Natural killer cell (primary cell): ENCODE measurements at regions not wholly inside any gene's neighbourhood (a gene's known extent, or its start where the extent isn't known, plus 50 kb on each side); places are given as distances from the start of the nearest gene placed in this dataset.
"Not testable (repeated sequence)": the region's sequence is repeated elsewhere in the genome, so short reads cannot be mapped to it uniquely, and the experiment has no call there.

Experiments
- ATAC-seq, 3 donors: fragments of 150-1000 bp in 2 of 3; fragments of 200-7000 bp in 1 of 3; cut with Tn5 transposase; 1 replicate in 1 of 3; 2 replicates in 2 of 3; pipeline ENCODE4 v1.10.0; 2021; ENCODE audit warnings: mild to moderate bottlenecking in 2 of 3, moderate library complexity in 2 of 3
- DNase-seq, 2 donors: peaks; one replicate each; pipeline versions ENCODE4 v3.0.0 to v3.0.0-alpha.2; 2013 to 2021; ENCODE audit warnings: mixed read lengths in 1 of 2
- H3K27ac ChIP-seq: one replicate; pipeline ENCODE4 v1.5.1; 2013; ENCODE audit warnings: mild to moderate bottlenecking, low read length
- H3K27me3 ChIP-seq: one replicate; pipeline ENCODE4 v1.6.1; 2013; ENCODE audit warnings: low read length; ENCODE audit not compliant: control insufficient read depth, insufficient read depth
- H3K36me3 ChIP-seq: one replicate; pipeline ENCODE4 v1.6.1; 2013; ENCODE audit warnings: low read length; ENCODE audit not compliant: control insufficient read depth, insufficient read depth
- H3K4me1 ChIP-seq: one replicate; pipeline ENCODE4 v1.6.1; 2013; ENCODE audit warnings: low read length; ENCODE audit not compliant: control insufficient read depth, insufficient read depth
- H3K4me3 ChIP-seq: one replicate; pipeline ENCODE4 v1.5.1; 2013; ENCODE audit warnings: low read length
- H3K9me3 ChIP-seq: one replicate; pipeline ENCODE4 v1.6.1; 2013; ENCODE audit warnings: low read length; ENCODE audit not compliant: control insufficient read depth, insufficient read depth
- H3K27ac Mint-ChIP-seq, 2 donors: one replicate each; pipeline ENCODE4 v1.8.0; 2022; ENCODE audit warnings: mild to moderate bottlenecking in 2 of 2, mixed read lengths in 2 of 2, moderate library complexity in 1 of 2
- H3K27me3 Mint-ChIP-seq, 2 donors: one replicate each; pipeline ENCODE4 v1.8.0; 2022; ENCODE audit warnings: low read depth in 2 of 2, mixed read lengths in 2 of 2
- H3K36me3 Mint-ChIP-seq: one replicate; pipeline ENCODE4 v1.8.0; 2022; ENCODE audit warnings: mixed read lengths
- H3K4me1 Mint-ChIP-seq, 2 donors: one replicate each; pipeline ENCODE4 v1.8.0; 2022; ENCODE audit warnings: mixed read lengths in 2 of 2
- H3K4me3 Mint-ChIP-seq: one replicate; pipeline ENCODE4 v1.8.0; 2022; ENCODE audit warnings: mild to moderate bottlenecking, moderate library complexity, mixed read lengths
- H3K9me3 Mint-ChIP-seq, 2 donors: one replicate each; pipeline ENCODE4 v1.8.0; 2022; ENCODE audit warnings: mixed read lengths in 2 of 2
- WGBS: methylation state at CpG from one replicate; pipeline ENCODE4 v1.1.7; 2013; ENCODE audit warnings: missing lambda C conversion rate; ENCODE audit not compliant: insufficient coverage; 5-methylcytosine and 5-hydroxymethylcytosine counted together
- intact Hi-C: fragments of 100-400 bp; cut with micrococcal nuclease; formaldehyde crosslinking; loops from one replicate; pipeline ENCODE4 v1.14.2; 2022

DNA sequence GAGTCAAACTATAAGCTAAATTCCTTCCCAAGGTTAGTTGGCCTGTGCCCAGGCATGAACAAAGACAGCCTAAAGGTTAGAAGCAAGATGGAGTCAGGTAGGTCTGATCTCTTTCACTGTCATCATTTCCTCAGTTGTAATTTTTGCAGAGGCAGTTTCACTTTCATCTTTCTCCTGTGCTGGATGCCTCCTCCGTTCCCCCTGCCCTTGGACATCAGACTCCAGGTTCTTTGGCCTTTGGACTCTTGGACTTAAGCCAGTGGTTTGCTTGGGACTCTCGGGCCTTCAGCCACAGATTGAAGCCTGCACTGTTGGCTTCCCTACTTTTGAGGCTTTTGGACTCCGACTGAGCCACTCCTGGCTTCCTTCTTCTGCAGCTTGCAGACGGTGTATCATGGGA lies 4013.8 kb upstream of the TPTE start:
- ATAC-seq, DNase-seq, H3K4me1 Mint-ChIP-seq, H3K9me3 Mint-ChIP-seq, intact Hi-C loops, H3K4me3 Mint-ChIP-seq, H3K27me3 ChIP-seq, H3K36me3 ChIP-seq, H3K27ac Mint-ChIP-seq, H3K27me3 Mint-ChIP-seq, H3K4me3 ChIP-seq, H3K27ac ChIP-seq, H3K4me1 ChIP-seq, H3K9me3 ChIP-seq, H3K36me3 Mint-ChIP-seq: not testable (repeated sequence)
- no CpG with 5 or more reads among the region's 4 CpGs for WGBS

DNA sequence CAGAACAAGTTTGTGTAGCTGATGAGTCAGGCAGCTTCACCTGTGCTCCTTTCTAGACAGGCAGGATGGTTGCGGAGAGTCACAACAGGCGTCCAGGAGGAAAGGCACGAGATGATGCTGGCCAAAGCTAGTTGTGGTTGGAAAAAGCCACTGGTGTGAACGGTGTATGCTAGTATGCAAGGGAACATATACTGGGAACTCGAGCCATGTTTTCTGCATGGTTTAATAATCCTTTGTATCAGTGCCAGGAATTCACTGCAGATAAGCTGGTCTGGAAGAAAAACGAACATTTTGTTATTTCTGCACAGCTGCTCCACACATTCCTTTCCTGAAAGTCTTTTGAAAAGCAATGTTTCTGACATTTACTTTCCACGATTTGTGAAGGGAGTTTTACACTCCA lies 3999.6 kb upstream of the TPTE start:
- H3K9me3 Mint-ChIP-seq, H3K4me1 Mint-ChIP-seq, H3K36me3 ChIP-seq, H3K27ac ChIP-seq, H3K4me1 ChIP-seq, H3K36me3 Mint-ChIP-seq, H3K4me3 Mint-ChIP-seq, H3K27me3 ChIP-seq, H3K9me3 ChIP-seq, DNase-seq, ATAC-seq, intact Hi-C loops, H3K27ac Mint-ChIP-seq, H3K4me3 ChIP-seq, H3K27me3 Mint-ChIP-seq: not testable (repeated sequence)
- WGBS, result no CpG with 5 or more reads among the region's 7 CpGs

DNA sequence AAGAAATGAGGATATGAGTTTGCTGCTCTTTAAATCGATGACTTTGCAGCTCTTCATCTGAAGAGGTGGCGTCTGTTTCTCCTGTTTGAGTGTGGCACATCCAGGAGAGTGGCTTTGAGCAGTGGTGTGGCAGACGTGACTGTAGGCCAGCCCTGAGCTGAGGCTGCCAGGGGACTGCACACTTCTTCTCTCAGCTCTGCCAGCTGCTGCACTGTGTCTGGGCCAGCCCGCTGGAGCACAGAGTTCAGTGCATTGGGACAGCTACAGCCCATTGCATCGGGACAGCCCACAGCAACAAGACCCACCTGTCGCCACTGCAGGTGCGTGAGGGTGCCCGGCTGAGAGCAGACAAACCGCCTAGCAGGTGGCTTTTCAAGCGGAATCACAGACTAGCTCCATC lies 3995.2 kb upstream of the TPTE start:
- WGBS, result no CpG with 5 or more reads among the region's 10 CpGs
- H3K27ac ChIP-seq, H3K4me3 ChIP-seq, H3K36me3 Mint-ChIP-seq, ATAC-seq, H3K36me3 ChIP-seq, H3K9me3 ChIP-seq, H3K27ac Mint-ChIP-seq, intact Hi-C loops, H3K27me3 ChIP-seq, H3K9me3 Mint-ChIP-seq, H3K27me3 Mint-ChIP-seq, H3K4me1 ChIP-seq, DNase-seq, H3K4me1 Mint-ChIP-seq, H3K4me3 Mint-ChIP-seq: not testable (repeated sequence)

DNA sequence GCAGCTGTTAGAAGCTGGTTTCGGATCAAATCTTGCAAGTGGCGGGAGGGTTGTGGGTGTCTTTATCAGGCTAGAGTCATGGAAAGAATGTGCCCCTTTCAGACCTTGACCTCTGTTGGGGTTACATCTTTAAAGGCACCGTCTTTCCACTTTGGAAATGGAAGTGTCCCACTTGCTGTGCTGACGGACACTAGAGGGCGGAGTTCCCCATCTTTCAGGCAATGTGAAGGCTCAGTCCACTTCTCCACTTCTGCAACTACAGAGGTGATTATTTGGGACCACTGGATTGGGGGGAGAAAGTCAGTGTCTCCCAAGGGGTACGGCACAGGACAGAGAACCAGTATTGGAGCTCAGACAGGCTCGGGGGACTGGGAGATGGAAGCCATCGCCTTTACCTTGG lies 3990.7 kb upstream of the TPTE start:
- not testable (repeated sequence) for H3K27me3 ChIP-seq, H3K4me3 Mint-ChIP-seq

DNA sequence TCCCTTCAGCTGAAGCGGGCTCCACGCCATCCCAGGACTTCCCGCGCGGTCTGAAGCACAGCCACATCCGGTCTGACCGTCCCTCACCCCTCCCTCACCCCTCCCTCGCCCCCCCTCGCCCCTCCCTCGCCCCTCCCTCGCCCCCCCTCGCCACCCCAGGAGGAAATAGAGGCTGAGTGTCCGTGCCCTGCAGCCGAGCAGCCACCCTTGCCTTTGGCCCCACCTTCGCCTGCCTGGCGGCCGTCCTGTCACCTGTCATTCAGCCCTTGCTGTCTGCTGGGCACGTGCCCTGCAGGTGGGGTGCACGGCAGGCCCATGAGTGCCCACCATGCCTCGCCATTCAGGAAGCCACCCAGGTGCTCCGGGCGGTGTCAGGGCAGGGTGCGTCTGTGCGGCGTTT lies 3988.1 kb upstream of the TPTE start:
- H3K27ac Mint-ChIP-seq, H3K4me3 ChIP-seq, H3K36me3 ChIP-seq, H3K4me1 Mint-ChIP-seq, H3K9me3 Mint-ChIP-seq, DNase-seq, H3K27me3 Mint-ChIP-seq, H3K36me3 Mint-ChIP-seq, H3K4me1 ChIP-seq, H3K9me3 ChIP-seq, intact Hi-C loops, H3K27ac ChIP-seq, H3K27me3 ChIP-seq, H3K4me3 Mint-ChIP-seq: not testable (repeated sequence)
- peak in 1 of 3 donors; percentile 34 for ATAC-seq
- WGBS, result no CpG with 5 or more reads among the region's 25 CpGs

More for the DNA sequence above, 3990.7 kb upstream of the TPTE start:
- H3K9me3 Mint-ChIP-seq, H3K36me3 ChIP-seq, H3K36me3 Mint-ChIP-seq, H3K27me3 Mint-ChIP-seq, H3K4me1 Mint-ChIP-seq, DNase-seq, H3K27ac ChIP-seq, H3K27ac Mint-ChIP-seq, H3K4me3 ChIP-seq, H3K4me1 ChIP-seq, intact Hi-C loops, H3K9me3 ChIP-seq: not testable (repeated sequence)
- WGBS, result no CpG with 5 or more reads among the region's 8 CpGs
- ATAC-seq, result peak in 1 of 3 donors; percentile 43

DNA sequence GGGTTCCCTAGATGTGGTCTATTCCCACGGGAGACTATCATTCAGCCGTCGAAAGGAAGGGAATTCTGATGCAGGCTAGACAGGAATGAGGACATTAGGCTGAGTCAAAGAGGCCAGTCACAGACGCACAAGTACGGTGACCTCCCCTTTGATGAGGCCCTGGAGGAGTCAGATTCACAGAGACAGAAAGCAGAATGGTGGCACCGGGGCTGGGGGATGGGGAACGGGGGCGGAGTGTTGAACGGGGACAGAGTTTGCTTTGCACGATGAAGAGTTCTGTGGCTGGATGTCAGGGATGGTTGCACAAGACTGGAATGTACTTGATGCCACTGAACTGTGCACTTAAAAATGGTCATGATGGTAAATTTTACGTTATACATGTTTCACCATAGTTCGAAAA lies 3983.1 kb upstream of the TPTE start:
- ATAC-seq, H3K4me1 ChIP-seq, H3K36me3 ChIP-seq, H3K27ac ChIP-seq, H3K4me3 ChIP-seq, H3K9me3 ChIP-seq, H3K4me3 Mint-ChIP-seq, DNase-seq, H3K9me3 Mint-ChIP-seq, H3K27ac Mint-ChIP-seq, H3K36me3 Mint-ChIP-seq, H3K27me3 ChIP-seq, H3K27me3 Mint-ChIP-seq, intact Hi-C loops, H3K4me1 Mint-ChIP-seq: not testable (repeated sequence)
- no CpG with 5 or more reads among the region's 12 CpGs for WGBS

DNA sequence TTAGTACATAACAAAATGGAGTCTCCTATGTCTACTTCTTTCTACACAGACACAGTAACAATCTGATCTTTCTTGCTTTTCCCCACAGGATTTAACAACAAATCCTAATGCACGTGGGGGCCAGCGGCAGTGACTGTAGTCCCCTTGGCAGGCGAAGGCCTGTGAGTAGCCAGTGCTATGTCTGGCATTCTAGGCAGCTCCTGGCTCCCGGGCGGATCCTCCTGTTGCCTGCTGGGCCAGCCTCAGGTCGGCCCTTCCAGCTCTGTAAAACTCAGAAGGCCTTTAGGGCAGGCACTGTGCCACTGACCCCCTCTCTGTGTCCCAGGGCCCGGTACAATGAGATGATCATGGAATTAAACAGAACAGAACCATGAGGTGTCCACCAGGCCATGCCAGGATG lies 3981.7 kb upstream of the TPTE start:
- no CpG with 5 or more reads among the region's 7 CpGs for WGBS
- H3K4me1 Mint-ChIP-seq, H3K27me3 ChIP-seq, H3K9me3 ChIP-seq, H3K9me3 Mint-ChIP-seq, H3K4me3 Mint-ChIP-seq, H3K27me3 Mint-ChIP-seq, H3K4me3 ChIP-seq, H3K4me1 ChIP-seq, H3K36me3 Mint-ChIP-seq, H3K27ac ChIP-seq, intact Hi-C loops, DNase-seq, ATAC-seq, H3K36me3 ChIP-seq, H3K27ac Mint-ChIP-seq: not testable (repeated sequence)

DNA sequence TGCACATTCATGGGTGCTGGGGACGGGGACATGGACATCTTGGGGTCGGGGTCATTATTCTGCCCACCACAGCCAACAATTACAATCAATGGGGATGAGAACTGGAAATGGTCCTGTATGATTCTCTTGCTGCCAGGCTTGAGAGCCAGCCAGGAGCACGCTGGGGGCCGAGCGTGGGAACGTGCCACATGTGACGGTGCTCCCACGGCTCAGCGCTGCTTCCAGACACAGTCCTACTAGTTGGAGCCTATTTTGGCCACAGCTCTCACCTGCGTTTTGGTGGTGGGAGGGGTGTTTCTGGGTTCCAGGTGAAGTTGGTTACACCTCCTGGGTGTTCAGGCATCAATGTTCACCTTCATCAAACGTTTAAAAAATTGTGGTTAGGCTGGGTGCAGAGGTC lies 3980.3 kb upstream of the TPTE start:
- WGBS, result no CpG with 5 or more reads among the region's 11 CpGs
- H3K4me3 ChIP-seq, H3K27me3 ChIP-seq, H3K36me3 Mint-ChIP-seq, H3K27ac Mint-ChIP-seq, H3K9me3 Mint-ChIP-seq, DNase-seq, H3K4me1 ChIP-seq, H3K4me3 Mint-ChIP-seq, intact Hi-C loops, H3K27ac ChIP-seq, H3K4me1 Mint-ChIP-seq, H3K9me3 ChIP-seq, H3K27me3 Mint-ChIP-seq, H3K36me3 ChIP-seq, ATAC-seq: not testable (repeated sequence)
